ENCODE measurements at regions not wholly inside any gene's neighbourhood (a gene's known extent, or its start where the extent isn't known, plus 50 kb on each side); places are given as distances from the start of the nearest gene placed in this dataset.

GRCh38 chr7:67698354-67698753 is 701.7 kb downstream of the TYW1 start:
- TF ChIP-seq CTCF (conservative IDR thresholded peaks at IDR 0.05) = no peak
- TF ChIP-seq ZFX (IDR thresholded peaks at IDR 0.05) = no peak

Data from C4-2B (cell line).